ENCODE measurements at regions not wholly inside any gene's neighbourhood (a gene's known extent, or its start where the extent isn't known, plus 50 kb on each side); places are given as distances from the start of the nearest gene placed in this dataset.

DNA sequence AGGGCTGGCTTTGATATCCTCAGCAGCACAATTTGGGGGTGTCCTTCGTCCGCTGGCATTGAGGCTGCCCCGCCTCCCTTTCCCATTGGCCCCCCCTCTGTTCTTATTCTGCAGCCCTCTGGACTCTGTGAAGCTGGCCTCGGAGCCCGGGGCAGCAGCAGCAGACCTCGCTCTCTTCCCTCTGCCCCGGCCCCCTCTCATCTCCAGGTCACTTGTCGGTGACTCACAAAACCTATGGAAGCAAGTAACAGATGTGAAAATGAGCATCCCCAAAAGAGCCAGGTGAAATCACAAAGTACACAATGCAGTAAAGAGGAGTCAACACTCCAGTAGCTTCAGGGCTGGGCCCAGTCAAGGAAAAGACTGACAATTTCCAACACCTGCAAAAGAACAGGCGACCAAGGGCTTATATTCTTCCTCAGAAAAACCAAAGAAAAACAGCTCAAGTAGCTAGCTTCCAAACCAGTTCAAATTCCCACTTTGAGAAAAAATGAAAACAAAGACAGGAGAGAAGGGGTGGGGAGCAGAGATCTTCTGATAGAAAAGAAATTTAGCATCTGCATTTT, 97.5 kb downstream of the ZNF608 start:
- H3K27ac ChIP-seq, result peak overlapping the region; percentile 32
- H3K4me3 ChIP-seq (ENCODE audit: low read depth, low read length), result no peak overlapping the region
- TF ChIP-seq, protein P1, sequence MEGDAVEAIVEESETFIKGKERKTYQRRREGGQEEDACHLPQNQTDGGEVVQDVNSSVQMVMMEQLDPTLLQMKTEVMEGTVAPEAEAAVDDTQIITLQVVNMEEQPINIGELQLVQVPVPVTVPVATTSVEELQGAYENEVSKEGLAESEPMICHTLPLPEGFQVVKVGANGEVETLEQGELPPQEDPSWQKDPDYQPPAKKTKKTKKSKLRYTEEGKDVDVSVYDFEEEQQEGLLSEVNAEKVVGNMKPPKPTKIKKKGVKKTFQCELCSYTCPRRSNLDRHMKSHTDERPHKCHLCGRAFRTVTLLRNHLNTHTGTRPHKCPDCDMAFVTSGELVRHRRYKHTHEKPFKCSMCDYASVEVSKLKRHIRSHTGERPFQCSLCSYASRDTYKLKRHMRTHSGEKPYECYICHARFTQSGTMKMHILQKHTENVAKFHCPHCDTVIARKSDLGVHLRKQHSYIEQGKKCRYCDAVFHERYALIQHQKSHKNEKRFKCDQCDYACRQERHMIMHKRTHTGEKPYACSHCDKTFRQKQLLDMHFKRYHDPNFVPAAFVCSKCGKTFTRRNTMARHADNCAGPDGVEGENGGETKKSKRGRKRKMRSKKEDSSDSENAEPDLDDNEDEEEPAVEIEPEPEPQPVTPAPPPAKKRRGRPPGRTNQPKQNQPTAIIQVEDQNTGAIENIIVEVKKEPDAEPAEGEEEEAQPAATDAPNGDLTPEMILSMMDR (IDR thresholded peaks at IDR 0.05; ENCODE audit: low read depth, low read length, missing control alignments), result no peak
- no peaks in the 10 kb centered on the region for H3K36me3 ChIP-seq (replicated peaks)
- in situ Hi-C loops (cut with HindIII; ENCODE audit: low pct_ligation_motif_present, low sequenced_read_pairs), result no loop called here
- H3K27me3 ChIP-seq (replicated peaks), result no peaks in the 10 kb centered on the region
- no peak for DNase-seq

DNA sequence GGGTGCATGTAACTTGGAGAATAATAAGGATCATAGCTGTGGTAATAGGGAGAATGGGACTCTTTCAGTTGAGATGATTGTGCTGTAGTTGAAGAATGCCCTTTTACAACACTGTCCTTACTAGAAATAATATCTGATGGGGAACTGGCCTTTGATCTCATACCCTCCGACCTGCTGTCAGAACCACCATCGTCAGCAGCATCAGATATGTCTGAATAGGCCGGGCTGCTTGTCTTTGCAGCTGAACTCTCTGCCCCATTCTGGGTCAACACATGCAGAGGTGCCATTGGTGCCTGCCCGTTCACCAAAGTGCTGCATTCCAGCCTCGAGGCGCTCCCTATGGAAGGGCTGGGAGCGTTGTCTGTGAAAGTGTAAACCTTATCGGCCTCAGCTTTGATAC, 99.1 kb downstream of the ZNF608 start:
- DNase-seq, result no peak
- H3K27ac ChIP-seq, result no peak overlapping the region
- in situ Hi-C loops (cut with HindIII; ENCODE audit: low pct_ligation_motif_present, low sequenced_read_pairs), result no loop called here
- no peaks in the 10 kb centered on the region for H3K27me3 ChIP-seq (replicated peaks)
- TF ChIP-seq, protein P1 (IDR thresholded peaks at IDR 0.05; ENCODE audit: low read depth, low read length, missing control alignments), result no peak
- H3K4me3 ChIP-seq (ENCODE audit: low read depth, low read length), result no peak overlapping the region
- no peaks in the 10 kb centered on the region for H3K36me3 ChIP-seq (replicated peaks)

DNA sequence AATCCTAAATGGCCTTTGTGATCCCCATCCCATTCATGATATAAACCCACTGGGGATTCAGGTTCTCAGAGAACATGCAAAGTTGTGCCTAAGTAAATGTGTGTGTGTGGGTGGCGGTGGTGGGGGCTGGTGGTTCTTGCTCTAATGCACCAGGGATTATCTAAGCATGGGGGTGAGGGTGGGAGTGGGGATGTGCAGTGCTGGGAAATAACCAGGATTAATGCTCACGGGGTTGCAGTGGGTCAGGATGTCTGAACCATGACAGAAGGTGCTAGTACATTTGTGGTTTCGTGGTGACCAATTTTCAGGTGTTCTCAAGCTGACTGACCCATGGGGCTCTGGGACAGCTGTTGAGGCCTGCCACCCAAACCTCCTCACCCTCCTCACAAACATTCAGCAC, 101.0 kb downstream of the ZNF608 start:
- Histone ChIP-seq H3K27me3 (replicated peaks) (no peaks in the 10 kb centered on the region), H3K4me3 (ENCODE audit: low read depth, low read length) (no peak overlapping the region), H3K36me3 (replicated peaks) (no peaks in the 10 kb centered on the region), H3K27ac (no peak overlapping the region)
- DNase-seq, result no peak
- TF ChIP-seq, protein P1 (IDR thresholded peaks at IDR 0.05; ENCODE audit: low read depth, low read length, missing control alignments), result no peak
- in situ Hi-C loops (cut with HindIII; ENCODE audit: low pct_ligation_motif_present, low sequenced_read_pairs), result no loop called here

DNA sequence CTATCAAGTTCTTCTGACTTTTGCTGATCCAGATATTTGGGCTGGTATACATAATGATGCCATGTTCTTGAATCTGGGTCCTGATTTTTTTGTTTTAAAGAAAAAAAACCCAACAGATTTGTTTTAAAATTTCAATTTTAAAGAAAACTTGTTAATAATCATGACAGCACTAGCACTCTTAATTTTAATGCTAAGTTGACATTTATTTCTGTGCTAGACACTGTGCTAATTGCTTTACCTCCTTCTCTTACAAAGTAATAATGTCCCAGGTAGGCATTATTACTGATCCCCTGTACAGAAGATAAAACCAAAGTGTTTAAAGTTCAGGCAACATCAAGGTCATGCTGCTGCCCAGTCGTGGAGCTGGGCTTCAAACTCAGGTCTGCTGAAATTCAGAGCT, 101.9 kb downstream of the ZNF608 start:
- DNase-seq, result no peak
- TF ChIP-seq, protein P1 (IDR thresholded peaks at IDR 0.05; ENCODE audit: low read depth, low read length, missing control alignments), result no peak
- H3K4me3 ChIP-seq (ENCODE audit: low read depth, low read length), result no peak overlapping the region
- H3K36me3 ChIP-seq (replicated peaks), result no peaks in the 10 kb centered on the region
- in situ Hi-C loops (cut with HindIII; ENCODE audit: low pct_ligation_motif_present, low sequenced_read_pairs), result no loop called here
- no peak overlapping the region for H3K27ac ChIP-seq
- no peaks in the 10 kb centered on the region for H3K27me3 ChIP-seq (replicated peaks)

DNA sequence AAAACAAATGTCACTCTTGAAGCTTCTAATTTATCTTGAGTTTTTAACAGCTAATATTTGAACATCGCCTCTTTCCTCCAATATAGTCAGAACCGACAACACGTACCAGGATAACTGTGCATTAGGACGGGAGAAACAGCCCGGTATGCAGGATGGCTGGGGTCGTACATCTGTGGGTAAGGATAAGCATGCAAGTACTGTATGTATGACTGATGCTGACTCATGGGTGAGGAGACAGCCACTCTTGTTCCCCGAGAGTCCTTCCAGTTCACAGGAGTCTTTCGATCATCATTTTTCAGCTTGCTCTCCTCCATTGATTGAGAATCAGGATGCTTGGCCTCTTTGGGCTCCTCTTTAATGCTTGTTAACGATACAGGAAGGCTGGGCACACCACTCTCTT, 102.3 kb downstream of the ZNF608 start:
- TF ChIP-seq, protein P1 (IDR thresholded peaks at IDR 0.05; ENCODE audit: low read depth, low read length, missing control alignments), result no peak
- in situ Hi-C loops (cut with HindIII; ENCODE audit: low pct_ligation_motif_present, low sequenced_read_pairs), result no loop called here
- Histone ChIP-seq H3K36me3 (replicated peaks) (no peaks in the 10 kb centered on the region), H3K27ac (no peak overlapping the region), H3K27me3 (replicated peaks) (no peaks in the 10 kb centered on the region), H3K4me3 (ENCODE audit: low read depth, low read length) (no peak overlapping the region)
- peak; percentile 82 for DNase-seq

DNA sequence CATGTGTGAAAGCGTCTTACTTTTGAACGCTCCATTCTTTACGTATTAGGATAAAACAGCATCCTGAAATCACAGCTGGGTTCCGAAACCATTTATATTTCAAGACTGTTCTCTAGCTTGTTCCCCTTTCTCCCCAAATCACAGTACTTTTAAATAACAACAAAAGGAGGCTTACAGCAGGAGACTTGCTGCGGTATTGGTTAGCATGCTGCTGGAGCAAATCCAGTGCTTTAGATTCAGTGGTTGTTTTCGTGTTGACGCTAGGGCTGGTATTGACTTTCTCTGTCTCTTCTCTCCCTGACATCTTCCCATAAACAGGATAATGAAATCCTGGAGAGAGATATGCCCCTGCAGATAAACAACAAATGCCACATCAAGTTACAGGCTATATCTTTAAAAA, 103.1 kb downstream of the ZNF608 start:
- Histone ChIP-seq H3K36me3 (replicated peaks) (no peaks in the 10 kb centered on the region), H3K4me3 (ENCODE audit: low read depth, low read length) (no peak overlapping the region), H3K27ac (no peak overlapping the region), H3K27me3 (replicated peaks) (no peaks in the 10 kb centered on the region)
- no peak for DNase-seq
- in situ Hi-C loops (cut with HindIII; ENCODE audit: low pct_ligation_motif_present, low sequenced_read_pairs), result no loop called here
- TF ChIP-seq, protein P1 (IDR thresholded peaks at IDR 0.05; ENCODE audit: low read depth, low read length, missing control alignments), result no peak
